Hepatic stellate cell (primary cell): ENCODE measurements at regions not wholly inside any gene's neighbourhood (a gene's known extent, or its start where the extent isn't known, plus 50 kb on each side); places are given as distances from the start of the nearest gene placed in this dataset.
"Not testable (repeated sequence)": the region's sequence is repeated elsewhere in the genome, so short reads cannot be mapped to it uniquely, and the experiment has no call there.

Experiments
- DNase-seq: peaks from one replicate; pipeline ENCODE4 v3.0.0; 2011; ENCODE audit warnings: low spot score

- DNase-seq: no peak
Measured at GRCh38 chr2:107108556-107108955, 222.6 kb upstream of the ST6GAL2 start.

- DNase-seq: no peak
Measured at GRCh38 chr2:107111623-107112022, 225.7 kb upstream of the ST6GAL2 start.

DNA sequence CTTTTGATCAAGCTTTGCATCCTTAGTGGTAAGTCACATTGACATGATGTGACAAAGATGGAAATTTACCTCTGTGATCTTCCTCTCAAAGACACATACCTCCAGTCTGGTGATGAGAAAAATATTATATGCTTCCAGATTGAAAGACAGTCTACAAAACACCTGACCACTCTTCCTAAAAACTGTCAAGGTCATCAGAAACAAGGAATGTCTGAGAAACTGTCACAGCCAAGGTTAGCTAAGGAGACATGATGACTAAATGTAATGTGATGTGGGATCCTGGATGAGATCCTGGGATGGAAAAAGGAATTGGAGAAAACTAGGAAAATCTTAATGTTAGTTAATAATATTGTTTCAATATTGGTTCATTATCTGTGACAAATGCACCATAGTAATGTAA is 226.6 kb upstream of the ST6GAL2 start:
- no peak for DNase-seq

DNA sequence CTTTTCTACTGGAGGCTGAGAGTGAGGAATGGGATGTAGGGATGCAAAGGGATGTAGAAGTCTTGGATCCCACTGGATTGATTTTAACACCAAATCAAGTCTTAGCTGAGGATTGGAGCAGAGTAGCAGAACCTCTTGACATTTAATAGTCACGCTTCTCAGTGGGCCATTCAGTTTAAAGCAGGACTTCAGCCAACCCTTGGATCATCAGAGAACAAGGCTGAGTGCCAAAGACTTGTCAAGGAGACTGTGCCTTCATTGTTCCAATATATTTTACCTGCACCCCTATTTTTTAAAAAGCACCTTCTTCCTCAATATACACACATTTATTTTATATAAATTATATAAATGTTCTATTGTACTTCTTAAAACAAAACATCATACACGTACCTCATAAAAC is 242.4 kb upstream of the ST6GAL2 start:
- DNase-seq: no peak

DNA sequence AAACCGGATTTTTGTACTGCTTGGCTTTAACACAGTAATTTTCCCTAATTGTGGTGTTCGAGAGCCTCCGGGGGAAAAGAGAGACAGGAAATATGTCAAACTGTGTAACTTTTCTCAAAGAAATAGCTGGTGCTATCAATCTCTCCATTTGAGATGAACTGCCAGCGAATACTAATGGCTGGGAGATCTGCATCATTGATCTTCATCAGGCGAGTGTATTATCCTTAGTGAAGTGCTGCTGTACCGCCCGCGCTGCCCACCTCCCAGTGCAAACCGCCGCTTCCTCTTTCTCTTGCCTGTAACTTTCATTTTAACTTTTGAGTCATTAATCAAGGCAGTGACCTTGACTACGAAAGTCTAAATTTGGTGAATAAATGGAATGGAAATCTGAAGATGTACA is 246.1 kb upstream of the ST6GAL2 start:
- DNase-seq: no peak

- DNase-seq: no peak
Measured at GRCh38 chr2:107132746-107133145, 246.8 kb upstream of the ST6GAL2 start.

DNA sequence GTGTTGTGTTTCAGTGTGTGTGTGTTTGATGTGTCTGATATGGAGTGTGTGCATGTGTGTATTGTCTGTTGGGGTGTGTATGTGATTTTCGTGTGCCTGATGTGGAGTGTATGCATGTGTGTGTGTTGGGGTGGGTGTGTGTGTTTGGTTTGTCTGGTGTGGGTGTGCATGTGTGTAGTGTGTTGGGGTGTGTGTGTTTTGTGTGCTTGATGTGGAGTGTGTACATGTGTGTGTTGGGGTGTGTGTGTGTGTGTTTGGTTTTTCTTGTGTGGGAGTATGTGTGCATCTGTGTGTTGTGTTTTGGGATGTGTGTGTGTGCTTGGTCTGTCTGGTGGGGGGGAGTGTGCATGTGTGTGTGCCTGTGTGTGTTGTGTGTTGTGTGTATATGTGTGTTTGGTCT is 247.4 kb upstream of the ST6GAL2 start:
- DNase-seq: no peak

- no peak for DNase-seq
Measured at GRCh38 chr2:107136733-107137132, 250.8 kb upstream of the ST6GAL2 start.

DNA sequence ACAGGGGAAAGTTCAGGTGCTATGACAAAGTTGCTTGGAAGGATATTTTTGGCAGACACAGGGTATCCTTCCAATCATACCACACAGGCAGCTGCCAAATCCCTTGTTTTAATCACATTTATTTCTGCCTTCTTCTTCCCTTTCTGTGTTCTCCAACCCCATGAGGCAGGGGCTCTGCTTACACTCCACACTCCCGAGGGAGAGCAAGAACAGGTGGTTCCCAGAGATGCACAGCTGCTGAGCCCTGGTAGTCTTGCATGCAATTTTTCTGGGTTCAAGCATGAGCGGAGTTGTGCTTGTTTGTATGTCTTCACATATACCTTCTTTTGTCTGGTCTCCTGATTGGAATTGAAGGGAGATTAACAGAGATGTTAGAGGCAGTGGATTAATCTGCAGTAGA is 251.7 kb upstream of the ST6GAL2 start:
- DNase-seq: no peak

- DNase-seq: no peak
Measured at GRCh38 chr2:107146181-107146580, 260.2 kb upstream of the ST6GAL2 start.

GRCh38 chr2:107146645-107147044 is 260.7 kb upstream of the ST6GAL2 start:
- DNase-seq: not testable (repeated sequence)

GRCh38 chr2:107148055-107148454 is 262.1 kb upstream of the ST6GAL2 start:
- no peak for DNase-seq

- DNase-seq: no peak
Measured at GRCh38 chr2:107148496-107148895, 262.5 kb upstream of the ST6GAL2 start.

GRCh38 chr2:107160640-107161239 is 274.8 kb upstream of the ST6GAL2 start:
- DNase-seq: no peak

DNA sequence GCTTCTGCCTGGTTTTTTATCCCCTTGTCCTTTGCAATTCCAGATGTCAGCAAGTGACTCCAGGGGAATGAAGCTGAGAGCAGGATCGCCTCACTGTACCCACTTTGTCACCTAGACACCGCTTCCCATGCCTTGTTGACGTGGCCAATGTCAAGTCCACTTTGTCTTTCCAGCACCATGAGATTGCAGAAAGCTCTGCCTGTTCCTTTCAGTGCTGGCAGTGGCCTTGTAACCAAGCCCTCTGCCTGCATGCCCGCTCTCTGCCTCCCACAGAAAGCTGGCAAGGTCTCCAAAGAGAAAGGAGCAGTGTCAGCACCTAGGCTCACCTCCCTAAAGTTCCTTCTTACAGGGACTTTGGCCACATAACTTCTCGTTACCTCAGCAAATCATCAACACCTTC is 282.2 kb upstream of the ST6GAL2 start:
- no peak for DNase-seq

GRCh38 chr2:107174171-107174570 is 288.2 kb upstream of the ST6GAL2 start:
- no peak for DNase-seq

GRCh38 chr2:107182981-107183380 is 297.0 kb upstream of the ST6GAL2 start:
- no peak for DNase-seq

GRCh38 chr2:107187870-107188269 is 301.9 kb upstream of the ST6GAL2 start:
- no peak for DNase-seq

- no peak for DNase-seq
Measured at GRCh38 chr2:107195631-107196030, 309.7 kb upstream of the ST6GAL2 start.

DNA sequence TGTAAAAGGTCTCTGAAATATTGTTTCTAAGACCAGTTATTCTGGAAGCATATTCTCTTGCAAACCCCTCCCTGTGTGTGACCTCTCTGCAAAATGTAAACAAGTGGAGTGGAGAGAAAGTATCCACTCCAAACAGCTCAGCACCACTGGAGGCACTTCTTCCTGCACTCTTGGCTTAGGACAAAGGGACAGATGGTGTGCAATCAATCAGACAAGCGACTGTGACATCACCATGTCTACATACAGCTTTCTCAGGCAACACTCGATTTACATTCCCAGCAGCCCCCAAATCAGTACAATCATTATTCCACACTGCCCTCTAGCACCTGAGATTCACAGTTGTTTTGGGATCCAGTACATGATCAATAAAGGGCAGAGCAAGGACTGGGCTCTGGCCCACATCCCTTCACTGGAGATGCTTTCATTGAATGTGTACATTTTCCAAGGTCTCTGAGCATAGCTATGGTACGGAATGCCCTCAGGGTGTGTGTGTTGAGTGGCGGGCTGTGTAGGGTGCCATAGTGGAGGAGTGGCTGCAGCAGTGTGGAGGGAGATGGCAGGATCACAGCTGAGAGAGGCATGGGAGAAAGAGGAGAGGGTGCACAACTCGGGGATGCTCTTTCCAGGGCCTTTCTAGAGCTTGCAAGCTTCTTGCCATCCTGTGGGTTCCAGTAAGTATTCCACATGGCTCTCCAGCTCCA is 311.8 kb upstream of the ST6GAL2 start:
- no peak for DNase-seq

DNA sequence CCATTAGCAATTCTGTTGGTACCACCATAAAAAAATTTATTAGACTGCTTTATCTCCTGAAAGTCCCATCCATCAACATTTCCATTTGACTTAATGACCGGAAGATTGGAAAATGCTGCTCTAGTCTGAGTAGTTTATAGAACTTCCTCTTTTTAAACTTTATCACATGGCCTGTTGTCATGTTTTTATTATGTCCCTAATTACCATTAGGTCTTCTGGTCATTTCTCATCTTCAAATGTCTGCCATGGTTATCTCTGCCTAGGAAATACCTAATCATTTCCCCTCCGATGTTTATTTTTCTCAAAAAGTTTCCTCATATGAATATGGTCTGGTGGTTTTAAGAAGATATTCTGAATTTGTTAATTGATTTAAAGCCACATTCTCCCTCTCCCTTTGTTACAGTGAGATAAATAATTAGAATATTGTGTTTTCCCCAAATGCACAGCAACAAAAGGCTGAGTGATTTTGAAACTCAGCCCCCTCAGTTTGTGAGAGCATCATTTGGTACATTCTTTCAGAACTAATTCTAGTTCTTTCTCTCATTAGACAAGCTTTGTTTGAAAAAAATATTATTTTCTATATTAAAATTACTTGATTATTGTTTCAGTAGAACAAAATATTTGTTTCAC is 317.1 kb upstream of the ST6GAL2 start:
- DNase-seq: no peak

DNA sequence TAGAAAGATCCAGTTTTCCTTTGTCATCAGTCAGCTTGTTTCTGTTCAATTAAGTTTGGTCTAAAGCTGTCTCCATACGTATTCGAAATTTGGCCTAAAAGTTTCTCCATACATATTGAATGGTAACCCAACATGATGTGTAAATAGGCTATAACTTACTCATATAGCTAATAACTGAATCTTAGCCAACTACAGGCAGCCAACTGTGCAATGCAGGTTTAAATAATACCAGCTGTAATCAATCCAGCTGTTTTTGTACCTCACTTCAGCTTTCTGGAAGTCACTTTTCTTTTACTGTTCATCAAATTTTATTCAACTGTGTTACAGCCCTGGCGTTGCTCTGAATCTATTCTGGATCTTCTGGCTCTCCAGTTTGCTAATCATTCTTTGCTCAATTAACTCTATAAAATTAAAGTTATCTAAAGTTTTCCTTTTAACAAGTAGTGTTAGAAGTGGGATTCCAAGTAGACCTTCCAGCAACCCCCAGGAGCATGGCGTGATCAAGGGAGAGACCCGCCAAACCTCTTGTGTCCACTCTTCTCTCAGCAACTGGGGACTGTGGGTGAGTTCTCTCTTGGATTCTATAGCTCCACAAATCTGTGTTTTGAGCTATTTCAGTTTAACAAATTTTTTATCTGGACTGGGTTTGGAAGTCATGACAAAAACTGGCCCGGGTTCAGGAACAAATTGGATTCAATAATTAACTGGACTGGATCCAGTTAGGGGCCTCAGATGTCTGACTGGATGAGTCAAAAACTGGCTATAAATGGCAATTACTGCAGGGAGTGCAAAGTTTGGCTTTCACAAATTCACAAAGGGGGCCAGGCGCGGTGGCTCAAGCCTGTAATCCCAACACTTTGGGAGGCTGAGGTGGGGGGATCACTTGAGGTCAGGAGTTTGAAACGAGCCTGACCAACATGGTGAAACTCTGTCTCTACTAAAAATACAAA is 329.7 kb upstream of the ST6GAL2 start:
- no peak for DNase-seq

GRCh38 chr2:107218208-107218607 is 332.2 kb upstream of the ST6GAL2 start:
- DNase-seq: no peak
